ENCODE measurements at regions not wholly inside any gene's neighbourhood (a gene's known extent, or its start where the extent isn't known, plus 50 kb on each side); places are given as distances from the start of the nearest gene placed in this dataset.

DNA sequence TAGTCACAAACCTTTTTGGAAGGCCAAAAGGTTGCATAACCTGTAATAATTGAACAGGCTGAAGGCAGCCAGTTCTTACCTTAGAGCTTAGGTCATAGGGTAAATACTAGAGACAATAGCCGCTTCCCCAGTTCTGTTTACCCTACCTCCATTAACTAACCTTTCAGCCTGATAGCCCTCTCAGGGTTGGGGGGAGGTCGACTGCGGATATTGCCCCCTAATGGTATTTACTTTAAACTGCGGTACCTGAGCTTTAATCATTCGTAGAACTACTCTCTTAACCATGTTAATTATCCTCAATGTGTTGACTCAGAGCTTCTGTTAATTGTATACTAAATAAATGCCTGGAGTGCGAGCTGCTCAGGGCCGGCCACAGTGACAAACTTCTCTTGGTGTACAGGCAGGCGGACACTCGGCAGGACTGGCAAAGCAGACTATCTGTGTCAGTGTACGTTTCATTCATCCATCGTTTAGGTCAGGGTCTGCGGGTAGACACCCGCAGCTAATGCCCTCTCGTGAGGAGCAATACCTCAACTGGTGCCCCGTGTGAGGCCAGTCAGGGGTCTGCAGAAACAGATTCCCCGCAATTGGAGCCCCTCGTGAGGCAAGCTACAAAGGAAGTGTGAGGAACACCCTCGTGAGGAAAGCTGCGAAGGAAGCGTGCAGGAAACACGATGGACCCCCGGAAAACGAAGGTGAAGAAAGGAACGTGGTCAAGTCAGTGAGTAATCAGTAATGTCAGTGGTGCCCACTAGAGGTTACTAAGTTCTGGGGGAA is 115.3 kb upstream of the SCN7A start:
- TF ChIP-seq, protein P1, sequence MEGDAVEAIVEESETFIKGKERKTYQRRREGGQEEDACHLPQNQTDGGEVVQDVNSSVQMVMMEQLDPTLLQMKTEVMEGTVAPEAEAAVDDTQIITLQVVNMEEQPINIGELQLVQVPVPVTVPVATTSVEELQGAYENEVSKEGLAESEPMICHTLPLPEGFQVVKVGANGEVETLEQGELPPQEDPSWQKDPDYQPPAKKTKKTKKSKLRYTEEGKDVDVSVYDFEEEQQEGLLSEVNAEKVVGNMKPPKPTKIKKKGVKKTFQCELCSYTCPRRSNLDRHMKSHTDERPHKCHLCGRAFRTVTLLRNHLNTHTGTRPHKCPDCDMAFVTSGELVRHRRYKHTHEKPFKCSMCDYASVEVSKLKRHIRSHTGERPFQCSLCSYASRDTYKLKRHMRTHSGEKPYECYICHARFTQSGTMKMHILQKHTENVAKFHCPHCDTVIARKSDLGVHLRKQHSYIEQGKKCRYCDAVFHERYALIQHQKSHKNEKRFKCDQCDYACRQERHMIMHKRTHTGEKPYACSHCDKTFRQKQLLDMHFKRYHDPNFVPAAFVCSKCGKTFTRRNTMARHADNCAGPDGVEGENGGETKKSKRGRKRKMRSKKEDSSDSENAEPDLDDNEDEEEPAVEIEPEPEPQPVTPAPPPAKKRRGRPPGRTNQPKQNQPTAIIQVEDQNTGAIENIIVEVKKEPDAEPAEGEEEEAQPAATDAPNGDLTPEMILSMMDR (IDR thresholded peaks at IDR 0.05) = no peak
- TF ChIP-seq POLR2A (IDR thresholded peaks at IDR 0.05) = no peak

Measured in tibial nerve (tissue), 3 donors.